ENCODE measurements at regions not wholly inside any gene's neighbourhood (a gene's known extent, or its start where the extent isn't known, plus 50 kb on each side); places are given as distances from the start of the nearest gene placed in this dataset.
A peak's percentile ranks its signal among the peaks of the same experiment; 100 is the strongest.
"Not testable (repeated sequence)": the region's sequence is repeated elsewhere in the genome, so short reads cannot be mapped to it uniquely, and the experiment has no call there.

DNA sequence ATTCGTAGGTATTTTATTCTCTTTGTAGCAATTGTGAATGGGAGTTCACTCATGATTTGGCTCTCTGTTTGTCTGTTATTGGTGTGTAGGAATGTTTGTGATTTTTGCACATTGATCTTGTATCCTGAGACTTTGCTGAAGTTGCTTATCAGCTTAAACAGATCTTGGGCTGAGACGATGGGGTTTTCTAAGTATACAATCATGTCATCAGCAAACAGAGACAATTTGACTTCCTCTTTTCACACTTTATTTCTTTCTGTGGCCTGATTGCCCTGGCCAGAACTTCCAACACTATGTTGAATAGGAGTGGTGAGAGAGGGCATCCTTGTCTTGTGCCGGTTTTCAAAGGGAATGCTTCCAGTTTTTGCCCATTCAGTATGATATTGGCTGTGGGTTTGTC lies 252.3 kb upstream of the CTNNB1 start:
- not testable (repeated sequence) for DNase-seq

- not testable (repeated sequence) for DNase-seq
These were observed 250.0 kb upstream of the CTNNB1 start for GRCh38 chr3:40949347-40949746.

GRCh38 chr3:40951636-40952035 lies 247.7 kb upstream of the CTNNB1 start:
- no peak for DNase-seq

- no peak for DNase-seq
These were observed 238.0 kb upstream of the CTNNB1 start for GRCh38 chr3:40961104-40961857.

- no peak for DNase-seq
These were observed 236.6 kb upstream of the CTNNB1 start for GRCh38 chr3:40962721-40963120.

- DNase-seq = no peak
These were observed 230.6 kb upstream of the CTNNB1 start for GRCh38 chr3:40968666-40969065.

DNA sequence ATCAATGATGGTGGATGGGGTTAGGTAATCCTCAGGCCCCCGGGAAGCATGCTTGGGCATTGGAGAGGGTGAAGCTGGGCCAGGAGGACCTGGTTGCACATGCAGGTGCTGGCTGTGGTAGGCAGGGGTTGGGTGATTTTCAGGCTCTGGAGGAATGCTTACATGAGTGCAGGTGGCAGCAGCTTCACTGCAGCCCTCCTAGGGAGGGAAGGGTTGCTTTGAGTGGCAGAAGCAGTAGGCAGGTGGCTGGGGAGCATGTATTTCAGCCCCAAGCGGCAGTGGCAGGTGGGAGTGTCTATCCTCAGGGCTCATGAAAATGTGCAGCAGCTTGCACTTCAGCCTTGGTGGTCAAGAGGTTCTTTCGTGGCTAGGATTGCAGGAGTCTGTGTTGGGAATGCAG lies 230.0 kb upstream of the CTNNB1 start:
- DNase-seq = no peak

- no peak for DNase-seq
These were observed 229.4 kb upstream of the CTNNB1 start for GRCh38 chr3:40969756-40970466.

DNA sequence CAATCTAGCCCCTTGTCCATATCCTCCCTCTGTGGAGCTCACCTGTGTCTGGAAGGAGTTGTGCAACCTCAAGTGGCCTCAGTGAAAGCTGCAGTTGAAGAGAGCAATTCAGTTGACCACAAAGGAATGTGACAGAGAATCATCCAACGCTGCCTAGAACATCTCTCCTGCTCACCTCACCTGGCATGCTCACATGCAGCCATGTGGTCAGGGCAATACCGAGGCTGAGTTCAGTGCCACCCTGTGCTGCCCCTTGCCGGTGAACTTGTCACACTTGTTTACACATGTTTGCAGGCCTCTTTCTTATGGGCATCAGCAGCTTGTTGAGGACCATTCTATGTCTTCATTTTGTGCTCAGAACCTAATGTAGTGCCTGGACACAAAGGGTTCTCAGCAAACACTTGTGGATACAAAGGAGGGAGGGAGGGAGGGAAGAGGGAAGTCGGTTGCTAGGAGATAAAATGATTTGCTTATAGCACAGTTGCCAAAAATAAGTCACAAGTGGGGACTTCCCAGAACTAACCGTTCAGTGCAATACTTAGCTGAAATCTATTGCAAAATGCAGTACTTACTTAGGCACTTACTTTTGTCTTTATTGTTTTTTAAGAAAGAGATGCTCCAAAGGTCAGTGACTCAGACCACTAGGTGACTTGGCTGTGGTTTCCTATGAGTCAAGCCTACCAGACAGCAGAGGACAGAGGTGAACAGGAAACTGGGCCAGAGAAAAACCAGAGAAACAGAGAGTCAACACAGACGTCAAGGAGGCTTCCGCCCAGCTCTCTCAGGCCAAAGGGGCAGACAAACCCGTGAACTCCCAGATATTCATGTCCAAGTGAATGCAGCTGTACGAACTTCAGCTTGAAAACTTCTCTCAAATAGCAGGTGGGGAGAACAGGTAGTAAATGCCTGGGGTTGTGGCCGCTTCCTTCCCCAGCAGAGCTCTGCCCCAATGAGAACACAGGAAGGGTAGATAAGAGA lies 227.8 kb upstream of the CTNNB1 start:
- peak; percentile 59 to 60 for DNase-seq

DNA sequence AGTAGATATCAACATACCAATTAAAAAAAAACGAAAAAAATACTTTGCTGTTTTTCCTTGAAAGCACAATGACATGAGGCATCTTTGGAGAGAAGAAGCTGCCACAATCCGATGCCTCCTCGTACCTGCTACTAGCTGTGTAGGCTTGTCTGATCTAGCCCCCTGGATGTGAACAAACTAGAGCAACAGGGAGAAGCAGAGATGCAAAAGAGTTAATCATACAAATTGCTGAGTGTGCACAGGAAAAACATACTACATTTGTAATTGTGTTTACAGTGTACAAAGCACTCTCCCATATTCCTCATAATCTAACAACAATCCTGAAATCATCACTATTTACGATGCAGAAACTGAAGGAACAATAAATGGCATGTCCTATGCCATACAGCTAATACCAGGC lies 227.0 kb upstream of the CTNNB1 start:
- DNase-seq = no peak

- no peak for DNase-seq
These were observed 226.2 kb upstream of the CTNNB1 start for GRCh38 chr3:40973141-40973540.

DNA sequence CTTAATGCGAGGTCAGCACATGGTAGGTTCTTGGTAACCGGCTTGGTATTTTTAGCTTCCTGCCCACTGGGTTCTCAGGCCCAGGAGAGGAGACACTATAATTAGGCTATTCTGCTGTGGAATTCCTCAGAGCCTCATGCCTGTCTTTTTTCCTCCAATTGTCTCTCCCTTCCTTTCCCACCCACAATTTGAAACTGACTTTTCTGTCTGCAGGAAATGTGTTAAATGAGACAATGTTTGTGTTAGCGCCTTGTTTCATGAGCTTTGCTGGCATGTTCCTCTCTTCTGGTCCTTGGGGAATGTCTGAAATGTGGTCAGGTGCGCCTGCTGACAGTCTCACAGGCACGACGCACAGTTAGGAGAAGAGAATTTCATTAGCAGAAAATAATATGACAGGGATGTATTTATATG lies 223.6 kb upstream of the CTNNB1 start:
- DNase-seq = no peak

DNA sequence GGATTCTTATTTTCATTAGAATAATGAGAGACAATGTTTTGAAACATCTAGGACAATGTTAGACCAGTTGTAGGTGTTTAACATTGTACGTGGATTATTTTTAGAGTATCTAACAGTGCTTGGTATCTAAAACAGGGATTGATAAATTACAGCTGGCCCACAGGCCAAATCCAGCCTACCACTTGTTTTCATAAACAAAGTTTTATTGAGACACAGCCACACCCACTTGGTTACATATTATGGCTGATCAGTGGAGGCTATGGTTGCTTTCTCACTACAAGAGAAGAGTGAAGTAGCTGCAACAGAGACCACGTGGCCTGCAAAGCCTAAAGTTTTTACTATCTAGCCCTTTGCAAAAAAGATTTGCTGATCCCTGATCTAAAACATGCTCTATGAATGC lies 223.1 kb upstream of the CTNNB1 start:
- DNase-seq = no peak

DNA sequence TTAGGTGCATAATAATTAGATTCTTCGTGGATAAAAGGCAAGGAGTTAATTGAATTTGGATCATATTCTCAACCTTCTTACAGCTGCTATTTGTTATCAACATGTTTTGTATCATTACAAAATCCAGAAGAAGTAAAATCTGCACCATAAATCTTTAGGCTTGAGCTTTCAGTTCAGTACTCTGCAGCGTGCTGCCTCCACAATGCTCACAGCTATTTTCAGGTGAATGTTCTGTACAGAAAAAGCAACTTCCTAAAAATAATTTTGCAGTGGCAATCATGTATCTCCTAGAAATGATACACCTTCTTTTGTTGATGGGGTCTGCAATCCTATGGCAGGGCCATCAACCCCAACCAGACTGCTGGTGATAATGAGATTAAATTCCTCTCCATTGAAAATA lies 220.9 kb upstream of the CTNNB1 start:
- no peak for DNase-seq

DNA sequence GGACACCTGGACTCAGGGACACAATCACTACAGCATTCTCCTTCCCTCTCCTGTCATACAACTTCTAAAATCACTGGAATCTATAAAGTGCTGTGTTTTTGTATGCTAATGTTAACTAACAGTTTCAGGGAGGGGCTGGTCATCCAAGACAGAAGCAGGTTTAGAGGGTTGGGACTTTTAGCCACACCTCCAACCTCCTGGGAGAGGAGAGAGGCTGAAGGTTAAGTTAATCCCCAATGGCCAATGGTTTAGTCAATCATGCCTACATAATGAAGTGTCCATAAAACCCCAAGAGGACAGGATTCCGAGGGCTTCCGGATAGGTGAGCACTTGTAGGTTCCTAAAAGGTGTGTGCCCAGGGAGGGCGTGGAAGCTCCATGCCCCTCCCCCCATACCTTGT lies 219.3 kb upstream of the CTNNB1 start:
- no peak for DNase-seq

DNA sequence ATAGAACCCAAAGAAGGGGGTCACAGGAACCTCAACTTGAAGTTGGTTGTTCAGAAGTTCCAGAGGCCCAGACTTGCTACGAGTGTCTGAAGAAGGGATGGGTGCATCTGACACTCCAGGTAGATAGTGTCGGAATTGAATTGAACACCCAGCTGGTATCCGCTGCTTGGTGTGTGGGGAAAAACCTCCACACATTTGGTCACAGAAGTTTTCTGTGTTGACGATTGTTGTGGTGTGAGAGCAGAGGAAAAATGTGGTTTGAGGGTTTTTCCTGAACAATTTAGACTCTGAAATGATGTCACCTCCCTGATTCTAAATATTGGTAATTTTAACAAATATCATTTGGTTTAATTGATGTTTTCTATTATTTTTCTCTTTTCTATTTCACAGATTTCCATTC lies 218.8 kb upstream of the CTNNB1 start:
- DNase-seq = no peak

GRCh38 chr3:40985195-40985594 lies 214.1 kb upstream of the CTNNB1 start:
- peak in 1 of 2 donors; percentile 18 for DNase-seq

DNA sequence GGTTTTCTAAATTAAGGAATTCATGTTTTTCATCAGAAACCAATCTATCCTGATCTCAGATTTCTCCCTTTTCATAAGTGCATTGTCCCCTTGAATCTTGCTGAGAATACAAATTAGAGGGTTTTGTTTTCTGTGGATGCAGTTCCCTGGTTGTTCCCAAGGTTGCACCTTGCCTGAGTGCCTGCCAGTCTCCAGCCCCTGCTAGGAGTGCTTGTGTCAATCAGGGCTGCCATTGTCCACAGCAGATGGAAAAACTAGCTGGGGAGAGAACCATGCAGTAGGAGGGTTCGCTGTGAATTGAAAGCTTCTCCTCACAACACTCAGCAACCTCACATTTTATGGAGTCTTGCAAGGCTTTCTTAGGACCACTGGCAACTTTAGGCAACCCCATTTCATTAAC lies 210.8 kb upstream of the CTNNB1 start:
- DNase-seq = no peak

DNA sequence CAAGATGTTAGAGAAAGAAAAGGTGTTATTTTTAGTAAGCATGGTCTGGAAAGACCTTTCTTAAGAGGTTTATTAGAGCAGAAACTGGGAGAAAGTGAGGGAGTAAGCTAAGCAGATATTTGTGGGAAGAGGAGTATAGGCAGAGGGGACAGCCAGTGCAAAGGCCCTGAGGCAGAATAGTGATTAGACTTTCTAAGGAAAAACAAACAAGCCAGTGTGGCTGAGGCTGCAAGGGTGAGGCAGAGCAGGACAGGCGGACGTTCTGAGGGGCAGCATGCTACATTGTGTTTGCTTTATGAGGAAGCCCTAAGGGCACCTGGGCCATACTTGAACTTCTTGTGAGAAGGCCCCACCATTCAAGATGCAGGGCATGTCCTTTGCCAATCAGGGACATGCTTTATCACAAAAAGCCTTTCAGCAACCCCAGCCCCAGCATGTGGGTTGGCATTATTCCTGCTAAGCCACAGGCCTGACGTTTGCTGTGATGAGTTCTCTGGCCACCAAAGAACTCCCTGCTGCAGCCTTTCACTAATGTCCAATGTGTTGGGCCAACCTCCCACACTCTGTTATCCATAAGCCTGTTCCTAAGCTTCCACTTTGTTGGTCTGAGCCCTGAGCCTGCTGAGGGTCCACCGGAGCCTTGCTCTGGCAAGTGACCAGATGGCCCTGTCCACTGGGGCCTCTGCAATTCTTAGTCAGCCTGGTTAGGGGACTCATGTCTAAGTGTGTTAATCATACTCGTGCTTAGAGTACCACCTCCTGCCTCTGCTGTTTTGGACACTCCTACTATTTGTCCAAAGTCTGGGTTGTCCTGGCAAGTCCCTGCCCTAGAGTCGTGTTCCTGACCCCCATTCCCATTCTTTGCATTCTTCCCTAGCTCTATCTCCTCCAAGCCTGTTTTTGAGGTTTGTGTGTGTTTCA lies 209.9 kb upstream of the CTNNB1 start:
- no peak for DNase-seq

GRCh38 chr3:40990062-40990456 lies 209.2 kb upstream of the CTNNB1 start:
- no peak for DNase-seq

DNA sequence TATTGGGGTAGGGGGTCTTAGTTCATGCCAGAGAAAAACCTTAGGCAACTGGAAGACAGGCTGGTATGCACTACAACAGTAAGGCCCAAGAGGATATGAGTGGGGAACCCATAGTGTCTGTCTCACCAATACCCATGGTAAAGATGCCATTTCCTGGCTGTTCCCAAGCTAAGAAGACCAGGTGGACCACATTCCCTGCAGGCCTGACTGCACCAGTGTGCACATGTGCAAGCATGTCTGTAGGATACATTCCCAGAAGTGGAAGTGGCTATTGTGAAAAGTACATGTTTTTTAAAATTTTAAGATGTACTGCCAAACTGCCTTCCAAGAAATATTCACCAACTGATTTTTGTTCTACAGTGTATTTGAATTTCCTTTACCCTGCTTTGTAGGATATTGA lies 207.3 kb upstream of the CTNNB1 start:
- no peak for DNase-seq
